Pons (tissue), 1 donor: ENCODE measurements at regions not wholly inside any gene's neighbourhood (a gene's known extent, or its start where the extent isn't known, plus 50 kb on each side); places are given as distances from the start of the nearest gene placed in this dataset.

Experiments used
- DNase-seq: peaks from one replicate; pipeline ENCODE4 v3.0.0-alpha.2; 2016; ENCODE audit warnings: low spot score

GRCh38 chr6:109315341-109316110 lies 66.7 kb downstream of the CD164 start:
- DNase-seq: peak; percentile 97

GRCh38 chr6:109314313-109314712 lies 68.0 kb downstream of the CD164 start:
- DNase-seq: no peak

GRCh38 chr6:109313139-109313538 lies 69.1 kb downstream of the CD164 start:
- no peak for DNase-seq

GRCh38 chr6:109311471-109311870 lies 70.8 kb downstream of the CD164 start:
- no peak for DNase-seq

- DNase-seq: no peak
These were observed 72.3 kb downstream of the CD164 start for GRCh38 chr6:109309917-109310316.

GRCh38 chr6:109308018-109308492 lies 74.2 kb downstream of the CD164 start:
- no peak for DNase-seq

GRCh38 chr6:109306733-109307132 lies 75.5 kb downstream of the CD164 start:
- DNase-seq: no peak

GRCh38 chr6:109305028-109305427 lies 77.2 kb downstream of the CD164 start:
- no peak for DNase-seq

GRCh38 chr6:109304284-109305015 lies 77.8 kb downstream of the CD164 start:
- no peak for DNase-seq

GRCh38 chr6:109303640-109304283 lies 78.5 kb downstream of the CD164 start:
- no peak for DNase-seq

- no peak for DNase-seq
These were observed 79.1 kb downstream of the CD164 start for GRCh38 chr6:109303164-109303563.

GRCh38 chr6:109302176-109302575 lies 80.1 kb downstream of the CD164 start:
- no peak for DNase-seq

GRCh38 chr6:109301418-109301817 lies 80.8 kb downstream of the CD164 start:
- no peak for DNase-seq

GRCh38 chr6:109300874-109301273 lies 81.4 kb downstream of the CD164 start:
- DNase-seq: no peak

GRCh38 chr6:109299776-109300564 lies 82.3 kb downstream of the CD164 start:
- DNase-seq: no peak

GRCh38 chr6:109299265-109299607 lies 83.0 kb downstream of the CD164 start:
- DNase-seq: no peak

- no peak for DNase-seq
These were observed 83.5 kb downstream of the CD164 start for GRCh38 chr6:109298605-109299264.

- DNase-seq: no peak
These were observed 84.7 kb downstream of the CD164 start for GRCh38 chr6:109297406-109298110.

- DNase-seq: no peak
These were observed 85.3 kb downstream of the CD164 start for GRCh38 chr6:109296971-109297372.

GRCh38 chr6:109296452-109296851 lies 85.8 kb downstream of the CD164 start:
- DNase-seq: no peak

- DNase-seq: no peak
These were observed 86.5 kb downstream of the CD164 start for GRCh38 chr6:109295774-109296156.
